ENCODE measurements at regions not wholly inside any gene's neighbourhood (a gene's known extent, or its start where the extent isn't known, plus 50 kb on each side); places are given as distances from the start of the nearest gene placed in this dataset.
A peak's percentile ranks its signal among the peaks of the same experiment; 100 is the strongest.

GRCh38 chr6:88520017-88520338 lies 353.8 kb upstream of the CNR1 start:
- no peak overlapping the region for H3K27ac ChIP-seq
- TF ChIP-seq CTCF (conservative IDR thresholded peaks at IDR 0.05): no peak

GRCh38 chr6:88519301-88520016 lies 353.3 kb upstream of the CNR1 start:
- no peak overlapping the region for H3K27ac ChIP-seq
- TF ChIP-seq CTCF (conservative IDR thresholded peaks at IDR 0.05): no peak

- no peak for TF ChIP-seq CTCF (conservative IDR thresholded peaks at IDR 0.05)
- no peak overlapping the region for H3K27ac ChIP-seq
Measured at GRCh38 chr6:88517737-88518136, 351.6 kb upstream of the CNR1 start.

GRCh38 chr6:88513920-88514319 lies 347.8 kb upstream of the CNR1 start:
- H3K27ac ChIP-seq: no peak overlapping the region
- TF ChIP-seq CTCF (conservative IDR thresholded peaks at IDR 0.05): no peak

GRCh38 chr6:88513471-88513870 lies 347.3 kb upstream of the CNR1 start:
- H3K27ac ChIP-seq: no peak overlapping the region
- no peak for TF ChIP-seq CTCF (conservative IDR thresholded peaks at IDR 0.05)

- no peak for TF ChIP-seq CTCF (conservative IDR thresholded peaks at IDR 0.05)
- no peak overlapping the region for H3K27ac ChIP-seq
Measured at GRCh38 chr6:88512951-88513350, 346.8 kb upstream of the CNR1 start.

GRCh38 chr6:88502391-88502790 lies 336.2 kb upstream of the CNR1 start:
- no peak for TF ChIP-seq CTCF (conservative IDR thresholded peaks at IDR 0.05)
- H3K27ac ChIP-seq: peak overlapping the region; percentile 64

Measured in VCaP (cell line).